Left ventricle myocardium inferior (tissue), 1 donor: ENCODE measurements at regions not wholly inside any gene's neighbourhood (a gene's known extent, or its start where the extent isn't known, plus 50 kb on each side); places are given as distances from the start of the nearest gene placed in this dataset.
"Not testable (repeated sequence)": the region's sequence is repeated elsewhere in the genome, so short reads cannot be mapped to it uniquely, and the experiment has no call there.

Experiments used
- DNase-seq: peaks from one replicate; pipeline ENCODE4 v3.0.0-alpha.2; 2020
- H3K27ac ChIP-seq: fragments of 200-600 bp; replicated peaks from 2 replicates; pipeline ENCODE4 v1.8.0; 2021
- H3K27me3 ChIP-seq: fragments of 200-600 bp; 2 replicates; pipeline ENCODE4 v1.8.0; 2021; ENCODE audit warnings: low read depth
- H3K36me3 ChIP-seq: fragments of 200-600 bp; 2 replicates; pipeline ENCODE4 v1.8.0; 2021
- H3K4me1 ChIP-seq: fragments of 200-600 bp; 2 replicates; pipeline ENCODE4 v1.8.0; 2021
- H3K4me3 ChIP-seq: fragments of 200-600 bp; 2 replicates; pipeline ENCODE4 v1.8.0; 2021; ENCODE audit warnings: mild to moderate bottlenecking, moderate library complexity
- H3K9me3 ChIP-seq: fragments of 200-600 bp; replicated peaks from 2 replicates; pipeline ENCODE4 v1.8.0; 2021
- intact Hi-C: fragments of 100-400 bp; cut with micrococcal nuclease; formaldehyde crosslinking; loops from one replicate; pipeline ENCODE4 v1.11.0; 2022
- TF ChIP-seq, protein P1 (sequence below): fragments of 200-600 bp; IDR thresholded peaks from 2 replicates; pipeline ENCODE4 v1.8.0; 2021; ENCODE audit warnings: antibody characterized with exemption, mild to moderate bottlenecking, borderline replicate concordance
- donor health status: DM: no; HTN: yes; CAD: no; lungs with severe emphysema.

DNA sequence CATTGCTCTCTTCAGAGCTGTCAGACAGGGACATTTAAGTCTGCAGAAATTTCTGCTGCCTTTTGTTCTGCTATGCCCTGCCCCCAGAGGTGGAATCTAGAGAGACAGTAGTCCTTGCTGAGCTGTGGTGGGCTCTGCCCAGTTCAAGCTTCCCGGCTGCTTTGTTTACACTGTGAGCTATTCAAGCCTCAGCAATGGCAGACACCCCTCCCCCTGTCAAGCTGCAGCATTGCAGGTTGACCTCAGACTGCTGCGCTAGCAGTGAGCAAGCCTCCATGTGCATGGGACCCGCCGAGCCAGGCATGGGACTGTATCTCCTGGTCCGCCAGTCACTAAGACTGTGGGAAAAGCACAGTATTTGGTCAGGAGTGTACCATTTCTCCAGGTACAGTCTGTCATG, 53.6 kb upstream of the MAPK10 start:
- DNase-seq, H3K36me3 ChIP-seq: not testable (repeated sequence)

DNA sequence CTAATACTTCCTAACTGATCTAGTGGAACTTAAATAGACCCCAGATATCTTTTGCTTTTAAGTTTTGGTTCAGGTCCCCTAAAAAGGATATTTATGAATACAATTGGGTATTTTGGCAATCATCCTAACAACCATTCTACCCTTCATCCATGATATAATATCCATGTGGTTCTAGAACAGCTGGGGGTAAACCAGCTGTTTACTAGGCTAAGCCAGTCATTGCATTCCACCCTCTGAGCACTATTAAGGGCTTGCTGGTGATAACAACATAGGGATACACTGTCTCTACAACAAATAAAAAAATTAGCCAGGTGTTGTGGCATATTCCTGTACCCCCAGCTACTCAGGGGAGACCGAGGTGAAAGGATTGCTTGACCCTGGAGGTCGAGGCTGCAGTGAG, 54.8 kb upstream of the MAPK10 start:
- Histone ChIP-seq H3K27me3 (no peaks in the 10 kb centered on the region), H3K4me1 (no peaks in the 10 kb centered on the region), H3K36me3 (no peaks in the 10 kb centered on the region), H3K9me3 (peaks cover 28% of the 10 kb centered on the region), H3K27ac (no peak overlapping the region), H3K4me3 (no peak overlapping the region)
- intact Hi-C loops: no loop called here
- DNase-seq: no peak
- TF ChIP-seq, protein P1, sequence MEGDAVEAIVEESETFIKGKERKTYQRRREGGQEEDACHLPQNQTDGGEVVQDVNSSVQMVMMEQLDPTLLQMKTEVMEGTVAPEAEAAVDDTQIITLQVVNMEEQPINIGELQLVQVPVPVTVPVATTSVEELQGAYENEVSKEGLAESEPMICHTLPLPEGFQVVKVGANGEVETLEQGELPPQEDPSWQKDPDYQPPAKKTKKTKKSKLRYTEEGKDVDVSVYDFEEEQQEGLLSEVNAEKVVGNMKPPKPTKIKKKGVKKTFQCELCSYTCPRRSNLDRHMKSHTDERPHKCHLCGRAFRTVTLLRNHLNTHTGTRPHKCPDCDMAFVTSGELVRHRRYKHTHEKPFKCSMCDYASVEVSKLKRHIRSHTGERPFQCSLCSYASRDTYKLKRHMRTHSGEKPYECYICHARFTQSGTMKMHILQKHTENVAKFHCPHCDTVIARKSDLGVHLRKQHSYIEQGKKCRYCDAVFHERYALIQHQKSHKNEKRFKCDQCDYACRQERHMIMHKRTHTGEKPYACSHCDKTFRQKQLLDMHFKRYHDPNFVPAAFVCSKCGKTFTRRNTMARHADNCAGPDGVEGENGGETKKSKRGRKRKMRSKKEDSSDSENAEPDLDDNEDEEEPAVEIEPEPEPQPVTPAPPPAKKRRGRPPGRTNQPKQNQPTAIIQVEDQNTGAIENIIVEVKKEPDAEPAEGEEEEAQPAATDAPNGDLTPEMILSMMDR: no peak

More for the DNA sequence above, 53.6 kb upstream of the MAPK10 start:
- intact Hi-C loops, H3K27me3 ChIP-seq, H3K4me1 ChIP-seq, H3K4me3 ChIP-seq, H3K27ac ChIP-seq: not testable (repeated sequence)
- H3K9me3 ChIP-seq: peaks cover 40% of the 10 kb centered on the region

DNA sequence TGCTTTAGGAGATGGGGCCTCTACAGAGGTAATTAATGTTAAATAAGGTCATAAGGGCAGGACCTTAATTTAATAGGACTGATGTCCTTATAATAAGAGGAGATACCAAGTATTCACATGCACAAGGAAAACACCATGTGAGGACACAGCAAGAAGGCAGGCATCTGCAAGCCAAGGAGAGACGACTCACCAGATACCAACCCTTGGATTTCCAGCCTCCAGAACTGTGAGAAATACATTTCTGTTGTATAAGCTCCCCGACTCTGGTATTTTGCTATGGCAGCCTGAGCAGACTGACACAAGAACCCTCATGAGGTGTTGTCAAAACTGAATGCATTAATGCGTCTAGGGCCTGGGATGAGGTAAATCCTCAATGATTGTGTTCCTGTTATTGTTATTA, 56.2 kb upstream of the MAPK10 start:
- intact Hi-C loops: no loop called here
- Histone ChIP-seq H3K27me3 (no peaks in the 10 kb centered on the region), H3K4me3 (no peak overlapping the region), H3K27ac (no peak overlapping the region), H3K4me1 (no peaks in the 10 kb centered on the region), H3K36me3 (no peaks in the 10 kb centered on the region), H3K9me3 (peaks cover 17% of the 10 kb centered on the region)
- DNase-seq: no peak
- TF ChIP-seq, protein P1: no peak

DNA sequence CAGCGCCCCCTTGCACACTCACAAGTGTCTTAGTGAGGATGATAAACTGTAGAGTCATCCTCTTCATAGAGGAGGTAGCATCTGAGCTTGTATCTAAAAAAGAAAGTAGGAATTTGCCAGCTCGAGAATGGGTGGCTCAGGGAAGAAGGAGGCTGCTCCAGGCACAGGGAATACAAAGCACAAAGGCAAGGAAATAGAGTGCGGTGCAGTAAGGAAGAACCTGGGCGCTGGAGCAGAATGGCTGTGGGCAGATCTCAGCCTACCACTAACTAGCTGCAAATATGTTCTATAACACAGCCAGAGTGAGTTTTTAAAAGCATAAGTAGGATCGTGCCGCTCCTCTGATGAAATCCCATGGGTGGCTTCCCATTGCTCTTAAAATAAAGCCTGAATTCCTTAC, 61.6 kb upstream of the MAPK10 start:
- no peaks in the 10 kb centered on the region for H3K36me3 ChIP-seq

DNA sequence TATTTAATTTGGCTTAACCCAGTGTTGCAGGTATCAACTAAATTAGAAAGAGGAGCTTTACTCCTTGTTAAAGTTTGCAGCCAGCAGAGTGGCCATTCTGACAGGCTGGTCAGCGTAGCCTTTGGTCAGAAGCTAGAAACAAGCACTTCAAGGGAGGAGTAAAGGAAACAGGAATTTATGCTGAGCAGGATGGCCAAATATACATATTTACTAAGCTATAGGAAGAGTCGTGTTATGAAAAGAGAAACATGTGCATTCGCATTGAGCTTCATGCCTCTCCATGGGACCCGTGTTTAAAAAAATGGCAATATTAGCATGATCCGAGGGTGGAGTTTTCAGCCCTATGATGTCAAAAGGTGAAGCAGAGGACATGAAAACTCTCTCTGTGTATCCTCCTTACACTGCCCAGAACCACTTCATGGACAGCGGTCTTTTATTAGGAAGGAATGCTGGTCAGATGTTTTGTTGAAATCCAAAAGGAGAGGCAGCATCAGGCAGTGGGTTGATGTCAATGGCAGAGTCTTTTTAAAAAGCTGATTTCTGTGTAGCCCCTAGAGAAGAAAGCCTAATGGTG, 71.8 kb upstream of the MAPK10 start:
- intact Hi-C loops: no loop called here
- H3K36me3 ChIP-seq: no peaks in the 10 kb centered on the region
- no peak overlapping the region for H3K27ac ChIP-seq
- no peaks in the 10 kb centered on the region for H3K27me3 ChIP-seq
- DNase-seq: no peak
- TF ChIP-seq, protein P1: no peak
- H3K4me1 ChIP-seq: no peaks in the 10 kb centered on the region
- no peak overlapping the region for H3K4me3 ChIP-seq
- no peaks in the 10 kb centered on the region for H3K9me3 ChIP-seq

More for the DNA sequence above, 61.6 kb upstream of the MAPK10 start:
- Histone ChIP-seq H3K27ac (no peak overlapping the region), H3K9me3 (no peaks in the 10 kb centered on the region), H3K4me3 (no peak overlapping the region), H3K27me3 (no peaks in the 10 kb centered on the region), H3K4me1 (no peaks in the 10 kb centered on the region)
- intact Hi-C loops: no loop called here
- DNase-seq: no peak
- TF ChIP-seq, protein P1: no peak

GRCh38 chr4:86432559-86433134, 72.8 kb upstream of the MAPK10 start:
- Histone ChIP-seq H3K4me3 (no peak overlapping the region), H3K27me3 (no peaks in the 10 kb centered on the region), H3K9me3 (no peaks in the 10 kb centered on the region), H3K27ac (no peak overlapping the region), H3K4me1 (no peaks in the 10 kb centered on the region), H3K36me3 (no peaks in the 10 kb centered on the region)
- no peak for DNase-seq
- TF ChIP-seq, protein P1: no peak
- intact Hi-C loops: no loop called here
